Loucy (cell line): ENCODE measurements at regions not wholly inside any gene's neighbourhood (a gene's known extent, or its start where the extent isn't known, plus 50 kb on each side); places are given as distances from the start of the nearest gene placed in this dataset.

Source experiments
- H2AFZ ChIP-seq: fragments of 200-600 bp; sonication (generic); 2 replicates; pipeline ENCODE4 v1.6.0; 2016; ENCODE audit warnings: antibody characterized with exemption, mild to moderate bottlenecking, low read length, moderate library complexity
- H3F3A ChIP-seq: fragments of 200-600 bp; 2 replicates; pipeline ENCODE4 v1.6.0; 2016; ENCODE audit warnings: antibody characterized with exemption, low read depth, mild to moderate bottlenecking
- H3K27me3 ChIP-seq: fragments of 200-600 bp; sonication (generic); 2 replicates; pipeline ENCODE4 v1.6.1; 2014; ENCODE audit warnings: low read length, mild to moderate bottlenecking; ENCODE audit not compliant: insufficient read depth, poor library complexity, severe bottlenecking
- H3K36me3 ChIP-seq: fragments of 200-600 bp; sonication (generic); 2 replicates; pipeline ENCODE4 v1.6.1; 2016; ENCODE audit warnings: low read length; ENCODE audit not compliant: insufficient read depth
- H3K4me1 ChIP-seq: fragments of 200-600 bp; sonication (generic); 2 replicates; pipeline ENCODE4 v1.5.1; 2014; ENCODE audit warnings: low read length, mild to moderate bottlenecking; ENCODE audit not compliant: insufficient read depth, poor library complexity, severe bottlenecking
- H3K4me2 ChIP-seq: fragments of 200-600 bp; sonication (generic); 2 replicates; pipeline ENCODE4 v1.6.0; 2014; ENCODE audit warnings: antibody characterized with exemption, low read length, low read depth, mild to moderate bottlenecking; ENCODE audit not compliant: poor library complexity, severe bottlenecking
- H3K4me3 ChIP-seq: fragments of 200-600 bp; sonication (generic); 2 replicates; pipeline ENCODE4 v1.5.1; 2014; ENCODE audit warnings: low read length, mild to moderate bottlenecking, mixed read lengths; ENCODE audit not compliant: poor library complexity, severe bottlenecking
- H3K79me2 ChIP-seq: fragments of 200-600 bp; sonication (generic); 2 replicates; pipeline ENCODE4 v1.6.1; 2014; ENCODE audit warnings: low read length; ENCODE audit not compliant: insufficient read depth
- H3K9ac ChIP-seq: fragments of 200-600 bp; sonication (generic); 2 replicates; pipeline ENCODE4 v1.6.0; 2014; ENCODE audit warnings: mild to moderate bottlenecking, low read depth, low read length, moderate library complexity; ENCODE audit not compliant: poor library complexity, severe bottlenecking
- H3K9me2 ChIP-seq: fragments of 200-600 bp; sonication (generic); replicated peaks from 2 replicates; pipeline ENCODE4 v1.6.1; 2016; ENCODE audit warnings: low read depth, low read length, mixed read lengths
- H3K9me3 ChIP-seq: fragments of 200-600 bp; sonication (generic); 2 replicates; pipeline ENCODE4 v1.6.1; 2014; ENCODE audit warnings: mild to moderate bottlenecking, antibody characterized with exemption, low read length, low read depth; ENCODE audit not compliant: insufficient read depth
- H4K20me1 ChIP-seq: fragments of 200-600 bp; sonication (generic); 2 replicates; pipeline ENCODE4 v1.6.0; 2014; ENCODE audit warnings: antibody characterized with exemption, low read length, mild to moderate bottlenecking; ENCODE audit not compliant: insufficient read depth, poor library complexity, severe bottlenecking
- EZH2phosphoT487 ChIP-seq: fragments of 200-600 bp; IDR thresholded peaks from 2 replicates; pipeline ENCODE4 v1.6.1; 2018; ENCODE audit warnings: antibody characterized with exemption, mild to moderate bottlenecking, moderate library complexity, borderline replicate concordance
- TF ChIP-seq, protein P1 (sequence below): fragments of 200-600 bp; sonication (generic); conservative IDR thresholded peaks from 2 replicates; pipeline ENCODE4 v1.5.1; 2014; ENCODE audit warnings: mild to moderate bottlenecking, antibody characterized with exemption, low read length

- TF ChIP-seq EZH2phosphoT487 = no peak
- no peaks in the 10 kb centered on the region for H3K4me1 ChIP-seq
- H3K79me2 ChIP-seq = no peaks in the 10 kb centered on the region
- no peaks in the 10 kb centered on the region for H4K20me1 ChIP-seq
- no peaks in the 10 kb centered on the region for H3K9me2 ChIP-seq
- no peaks in the 10 kb centered on the region for H3K36me3 ChIP-seq
- H3F3A ChIP-seq = no peaks in the 10 kb centered on the region
- no peak overlapping the region for H3K9ac ChIP-seq
- H3K27me3 ChIP-seq = no peaks in the 10 kb centered on the region
- H3K4me3 ChIP-seq = no peak overlapping the region
- H3K4me2 ChIP-seq = no peak overlapping the region
- no peaks in the 10 kb centered on the region for H3K9me3 ChIP-seq
- H2AFZ ChIP-seq = no peak overlapping the region
Observed at GRCh38 chr5:166111021-166111420, 2180.4 kb upstream of the WWC1 start.

DNA sequence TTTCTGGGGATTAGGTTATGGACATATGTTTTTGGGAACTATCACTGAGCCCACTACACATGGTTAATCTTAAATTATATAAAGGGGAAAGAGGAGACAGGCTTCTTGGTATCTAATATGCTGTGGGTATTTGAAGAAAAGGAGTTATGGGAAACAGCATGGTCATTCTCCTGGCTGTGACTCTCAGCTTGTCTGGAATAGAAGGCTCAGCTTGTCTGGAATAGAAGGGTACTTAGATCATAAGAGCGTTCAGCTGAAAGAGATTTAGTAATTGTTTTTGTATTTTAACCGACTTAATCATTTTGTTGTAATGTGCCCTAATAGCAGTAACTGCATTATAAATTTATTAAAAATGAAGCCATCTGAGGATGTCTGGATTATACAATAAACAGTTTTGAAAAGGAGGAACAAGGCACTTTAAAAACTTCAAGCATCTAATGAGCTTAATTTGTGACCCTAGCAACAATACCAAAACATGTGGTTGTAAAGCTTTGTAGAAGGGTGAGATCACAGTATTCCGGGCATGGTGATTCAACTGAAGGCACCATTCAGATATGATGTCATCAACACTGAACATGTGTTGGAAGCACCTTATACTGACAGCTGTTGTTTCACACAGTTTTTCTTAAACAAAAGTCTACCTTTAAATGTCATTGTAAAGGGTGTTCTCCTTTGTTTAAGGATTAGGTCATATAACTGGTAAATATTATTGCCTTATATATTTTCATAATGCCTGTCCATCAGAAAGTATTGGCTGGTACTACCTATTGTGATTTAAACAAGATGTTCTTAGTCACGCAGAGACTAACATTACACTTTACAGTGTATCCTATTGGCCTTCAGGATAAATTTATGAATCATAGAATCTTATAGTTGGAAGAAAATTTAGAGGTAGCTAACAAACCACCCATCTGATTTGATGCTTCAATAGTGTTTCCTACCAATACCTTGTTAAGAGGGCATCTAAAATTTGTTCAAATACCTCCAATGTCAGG lies 2174.1 kb upstream of the WWC1 start:
- H3K27me3 ChIP-seq = no peaks in the 10 kb centered on the region
- no peak overlapping the region for H3K4me2 ChIP-seq
- H3K36me3 ChIP-seq = no peaks in the 10 kb centered on the region
- H3F3A ChIP-seq = no peaks in the 10 kb centered on the region
- H3K9me2 ChIP-seq = no peaks in the 10 kb centered on the region
- H2AFZ ChIP-seq = no peak overlapping the region
- H3K79me2 ChIP-seq = no peaks in the 10 kb centered on the region
- no peaks in the 10 kb centered on the region for H3K9me3 ChIP-seq
- H4K20me1 ChIP-seq = no peaks in the 10 kb centered on the region
- no peak for TF ChIP-seq EZH2phosphoT487
- TF ChIP-seq, protein P1, sequence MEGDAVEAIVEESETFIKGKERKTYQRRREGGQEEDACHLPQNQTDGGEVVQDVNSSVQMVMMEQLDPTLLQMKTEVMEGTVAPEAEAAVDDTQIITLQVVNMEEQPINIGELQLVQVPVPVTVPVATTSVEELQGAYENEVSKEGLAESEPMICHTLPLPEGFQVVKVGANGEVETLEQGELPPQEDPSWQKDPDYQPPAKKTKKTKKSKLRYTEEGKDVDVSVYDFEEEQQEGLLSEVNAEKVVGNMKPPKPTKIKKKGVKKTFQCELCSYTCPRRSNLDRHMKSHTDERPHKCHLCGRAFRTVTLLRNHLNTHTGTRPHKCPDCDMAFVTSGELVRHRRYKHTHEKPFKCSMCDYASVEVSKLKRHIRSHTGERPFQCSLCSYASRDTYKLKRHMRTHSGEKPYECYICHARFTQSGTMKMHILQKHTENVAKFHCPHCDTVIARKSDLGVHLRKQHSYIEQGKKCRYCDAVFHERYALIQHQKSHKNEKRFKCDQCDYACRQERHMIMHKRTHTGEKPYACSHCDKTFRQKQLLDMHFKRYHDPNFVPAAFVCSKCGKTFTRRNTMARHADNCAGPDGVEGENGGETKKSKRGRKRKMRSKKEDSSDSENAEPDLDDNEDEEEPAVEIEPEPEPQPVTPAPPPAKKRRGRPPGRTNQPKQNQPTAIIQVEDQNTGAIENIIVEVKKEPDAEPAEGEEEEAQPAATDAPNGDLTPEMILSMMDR = no peak
- H3K4me1 ChIP-seq = no peaks in the 10 kb centered on the region
- no peak overlapping the region for H3K4me3 ChIP-seq
- no peak overlapping the region for H3K9ac ChIP-seq

GRCh38 chr5:166119506-166119905 lies 2171.9 kb upstream of the WWC1 start:
- H3F3A ChIP-seq = no peaks in the 10 kb centered on the region
- H3K9ac ChIP-seq = no peak overlapping the region
- no peak overlapping the region for H3K4me3 ChIP-seq
- H3K79me2 ChIP-seq = no peaks in the 10 kb centered on the region
- TF ChIP-seq EZH2phosphoT487 = no peak
- TF ChIP-seq, protein P1 = no peak
- H3K4me2 ChIP-seq = no peak overlapping the region
- H3K4me1 ChIP-seq = no peaks in the 10 kb centered on the region
- no peaks in the 10 kb centered on the region for H4K20me1 ChIP-seq
- H3K9me2 ChIP-seq = no peaks in the 10 kb centered on the region
- no peaks in the 10 kb centered on the region for H3K36me3 ChIP-seq
- no peaks in the 10 kb centered on the region for H3K27me3 ChIP-seq
- H3K9me3 ChIP-seq = no peaks in the 10 kb centered on the region
- no peak overlapping the region for H2AFZ ChIP-seq
